Common myeloid progenitor, CD34-positive (primary cell): ENCODE measurements at regions not wholly inside any gene's neighbourhood (a gene's known extent, or its start where the extent isn't known, plus 50 kb on each side); places are given as distances from the start of the nearest gene placed in this dataset.
"Not testable (repeated sequence)": the region's sequence is repeated elsewhere in the genome, so short reads cannot be mapped to it uniquely, and the experiment has no call there.

Source experiments
- CTCF ChIA-PET: fragments of 350-600 bp; sonication (Branson Sonifier 250); formaldehyde crosslinking; loops from one replicate; lab custom pipeline; 2021; ENCODE audit warnings: antibody characterized with exemption; lab: Charles Lee
- POLR2A ChIA-PET: fragments of 350-600 bp; sonication (Branson Sonifier 250); formaldehyde crosslinking; loops from one replicate; lab custom pipeline; 2021; ENCODE audit warnings: antibody characterized with exemption; lab: Charles Lee
- DNase-seq, 3 donors: peaks; one replicate each; pipeline versions ENCODE4 v3.0.0 to v3.0.0-alpha.2; 2013
- H3K27ac ChIP-seq, 2 experiments: 1 replicate in 1 of 2; 2 replicates in 1 of 2; pipeline ENCODE4 v1.7.0; 2013; ENCODE audit warnings: inconsistent platforms in 2 of 2, low read length in 2 of 2, mild to moderate bottlenecking in 2 of 2, low read depth in 1 of 2, moderate library complexity in 1 of 2; ENCODE audit not compliant: severe bottlenecking in 2 of 2, insufficient read depth in 1 of 2, poor library complexity in 1 of 2
- H3K27me3 ChIP-seq, 5 experiments: replicated peaks in 2 of 5; 1 replicate in 3 of 5; 2 replicates in 2 of 5; pipeline versions ENCODE4 v1.6.1 to v1.7.0; 2013; ENCODE audit warnings: low read length in 4 of 5, mild to moderate bottlenecking in 2 of 5, moderate library complexity in 2 of 5, inconsistent platforms in 1 of 5; ENCODE audit not compliant: insufficient read depth in 5 of 5, control insufficient read depth in 4 of 5
- H3K36me3 ChIP-seq, 4 experiments: 1 replicate in 2 of 4; 2 replicates in 2 of 4; pipeline versions ENCODE4 v1.6.1 to v1.7.0; 2013; ENCODE audit warnings: low read length in 3 of 4, control low read depth in 1 of 4, mild to moderate bottlenecking in 1 of 4; ENCODE audit not compliant: control insufficient read depth in 4 of 4, insufficient read depth in 4 of 4
- H3K4me1 ChIP-seq, 4 experiments: 1 replicate in 3 of 4; 2 replicates in 1 of 4; pipeline versions ENCODE4 v1.6.1 to v1.7.1; 2013; ENCODE audit warnings: low read length in 3 of 4, mild to moderate bottlenecking in 3 of 4, control low read depth in 1 of 4, inconsistent platforms in 1 of 4, moderate library complexity in 1 of 4; ENCODE audit not compliant: control insufficient read depth in 4 of 4, insufficient read depth in 4 of 4; ENCODE audit errors: control extremely low read depth in 1 of 4
- H3K4me3 ChIP-seq, 7 experiments: 1 replicate in 4 of 7; 2 replicates in 3 of 7; pipeline versions ENCODE4 v1.5.1 to v1.7.0; 2013; ENCODE audit warnings: mild to moderate bottlenecking in 7 of 7, low read length in 6 of 7, moderate library complexity in 6 of 7, inconsistent platforms in 2 of 7, low read depth in 2 of 7, control low read depth in 1 of 7; ENCODE audit not compliant: insufficient read depth in 4 of 7, control insufficient read depth in 1 of 7; ENCODE audit errors: extremely low read depth in 1 of 7
- H3K9me3 ChIP-seq, 5 experiments: 1 replicate in 4 of 5; 2 replicates in 1 of 5; pipeline versions ENCODE4 v1.6.1 to v1.7.1; 2013; ENCODE audit warnings: low read length in 4 of 5, mild to moderate bottlenecking in 2 of 5, inconsistent platforms in 1 of 5, low read depth in 1 of 5, moderate library complexity in 1 of 5; ENCODE audit not compliant: control insufficient read depth in 4 of 5, insufficient read depth in 2 of 5; ENCODE audit errors: control extremely low read depth in 1 of 5
- WGBS: methylation state at CpG from one replicate; pipeline ENCODE4 v1.1.5; 2013; ENCODE audit not compliant: insufficient coverage; 5-methylcytosine and 5-hydroxymethylcytosine counted together

DNA sequence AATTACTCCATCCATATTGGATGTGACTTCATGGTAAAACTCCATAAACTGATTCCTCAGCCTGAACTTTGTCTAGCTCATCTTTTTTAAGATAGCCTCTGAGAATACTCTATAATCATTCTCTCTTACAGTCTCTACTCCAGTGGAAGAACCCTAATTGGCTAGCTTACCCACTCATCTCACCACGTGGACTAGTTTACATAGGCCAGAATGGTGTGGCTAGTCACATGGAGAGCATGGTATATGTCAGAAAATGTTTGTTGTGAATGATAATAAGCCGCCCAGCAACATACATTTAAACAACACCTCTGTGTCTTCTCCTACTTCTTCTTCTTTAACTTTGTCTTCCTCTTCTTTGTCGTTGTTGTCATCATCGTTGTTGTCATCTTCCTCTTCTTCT is 389.2 kb upstream of the LRRC3B start:
- H3K27ac ChIP-seq: no peak overlapping the region
- DNase-seq: no peak
- H3K4me1 ChIP-seq: peaks cover 0 to 4% (median 0%) of the 10 kb centered on the region in 4 experiments
- no peak overlapping the region for H3K4me3 ChIP-seq
- no peaks in the 10 kb centered on the region for H3K36me3 ChIP-seq
- H3K9me3 ChIP-seq: no peaks in the 10 kb centered on the region
- no peaks in the 10 kb centered on the region for H3K27me3 ChIP-seq
- WGBS: 100% methylated on average over 1 of the region's 4 CpGs
- ChIA-PET POLR2A (no interaction called here), CTCF (no interaction called here)

GRCh38 chr3:26236531-26236930 is 386.0 kb upstream of the LRRC3B start:
- DNase-seq: no peak
- Histone ChIP-seq H3K4me1 (peaks cover 0 to 4% (median 0%) of the 10 kb centered on the region in 4 experiments), H3K27ac (no peak overlapping the region), H3K9me3 (no peaks in the 10 kb centered on the region), H3K4me3 (no peak overlapping the region), H3K27me3 (no peaks in the 10 kb centered on the region), H3K36me3 (no peaks in the 10 kb centered on the region)
- WGBS: 0% methylated on average over 2 of the region's 2 CpGs
- ChIA-PET CTCF (no interaction called here), POLR2A (no interaction called here)

DNA sequence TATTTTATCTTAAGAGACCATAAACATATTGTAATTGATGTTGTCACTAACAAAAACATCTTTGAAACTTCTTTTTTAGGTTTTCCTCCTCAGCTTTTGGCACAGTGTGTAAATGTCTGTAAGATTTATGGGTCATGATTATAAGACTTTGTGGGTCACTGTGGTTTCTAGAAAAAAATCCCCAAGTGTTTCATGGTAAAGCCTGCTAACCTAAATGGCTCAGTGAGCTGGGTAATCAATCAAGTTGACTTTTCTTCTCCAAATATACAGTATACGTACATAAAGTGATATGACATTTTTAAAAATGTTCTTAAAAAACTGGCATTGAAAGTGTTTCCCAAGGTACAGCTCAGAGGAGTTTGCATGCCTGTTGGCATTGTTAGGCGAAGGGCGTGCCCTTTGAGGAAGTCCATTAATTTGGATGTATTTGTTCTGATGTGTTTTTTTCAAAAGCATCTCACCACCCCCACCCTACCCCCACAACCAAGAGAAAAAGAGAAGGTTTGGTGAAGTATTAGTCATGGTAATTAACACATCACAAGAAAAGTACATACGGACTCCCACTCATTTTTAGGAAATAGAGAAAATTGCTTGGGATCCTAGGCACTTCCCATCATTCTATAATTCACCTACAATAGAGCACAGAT is 385.4 kb upstream of the LRRC3B start:
- Histone ChIP-seq H3K27me3 (no peaks in the 10 kb centered on the region), H3K4me1 (peaks cover 0 to 4% (median 0%) of the 10 kb centered on the region in 4 experiments), H3K9me3 (no peaks in the 10 kb centered on the region), H3K27ac (no peak overlapping the region), H3K4me3 (no peak overlapping the region), H3K36me3 (no peaks in the 10 kb centered on the region)
- DNase-seq: peak in 2 of 3 donors; percentile 4 to 45
- ChIA-PET POLR2A (no interaction called here), CTCF (no interaction called here)
- no CpG with 5 or more reads among the region's 4 CpGs for WGBS

DNA sequence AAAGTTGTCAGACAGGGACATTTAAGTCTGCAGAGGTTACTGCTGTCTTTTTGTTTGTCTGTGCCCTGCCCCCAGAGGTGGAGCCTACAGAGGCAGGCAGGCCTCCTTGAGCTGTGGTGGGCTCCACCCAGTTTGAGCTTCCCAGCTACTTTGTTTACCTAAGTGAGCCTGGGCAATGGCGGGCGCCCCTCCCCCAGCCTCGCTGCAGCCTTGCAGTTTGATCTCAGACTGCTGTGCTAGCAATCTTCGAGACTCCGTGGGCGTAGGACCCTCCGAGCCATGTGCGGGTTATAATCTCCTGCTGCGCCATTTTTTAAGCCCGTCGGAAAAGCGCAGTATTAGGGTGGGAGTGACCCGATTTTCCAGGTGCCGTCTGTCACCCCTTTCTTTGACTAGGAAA is 378.0 kb upstream of the LRRC3B start:
- H3K4me3 ChIP-seq, H3K36me3 ChIP-seq, H3K27ac ChIP-seq, H3K4me1 ChIP-seq, DNase-seq, POLR2A ChIA-PET, H3K27me3 ChIP-seq, CTCF ChIA-PET, H3K9me3 ChIP-seq: not testable (repeated sequence)
- 95% methylated on average over 3 of the region's 14 CpGs for WGBS

DNA sequence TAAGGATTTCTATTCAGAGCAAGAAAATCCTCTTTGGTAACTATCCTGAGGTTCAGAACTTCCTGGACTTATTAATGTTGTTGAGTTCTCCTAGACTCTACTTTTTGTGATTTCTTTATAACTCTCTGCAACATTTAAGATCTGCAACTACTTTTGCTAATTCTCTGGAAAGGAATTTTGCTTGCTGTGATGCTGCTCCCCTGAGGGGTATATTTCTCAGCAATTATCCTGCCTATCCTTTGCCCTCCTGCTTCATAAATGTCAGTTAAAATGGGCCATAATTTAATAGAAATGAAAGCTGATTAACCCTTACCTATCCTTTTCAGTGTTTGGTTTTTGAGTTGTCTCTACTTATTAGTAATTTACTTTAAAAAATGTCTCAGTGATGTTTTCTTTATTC is 377.3 kb upstream of the LRRC3B start:
- DNase-seq: no peak
- no peaks in the 10 kb centered on the region for H3K36me3 ChIP-seq
- H3K27ac ChIP-seq: no peak overlapping the region
- no peaks in the 10 kb centered on the region for H3K9me3 ChIP-seq
- ChIA-PET POLR2A (no interaction called here), CTCF (no interaction called here)
- no peak overlapping the region for H3K4me3 ChIP-seq
- H3K4me1 ChIP-seq: no peaks in the 10 kb centered on the region
- H3K27me3 ChIP-seq: no peaks in the 10 kb centered on the region

- no peaks in the 10 kb centered on the region for H3K4me1 ChIP-seq
- no peaks in the 10 kb centered on the region for H3K36me3 ChIP-seq
- no peak overlapping the region for H3K4me3 ChIP-seq
- H3K27ac ChIP-seq: no peak overlapping the region
- no peaks in the 10 kb centered on the region for H3K27me3 ChIP-seq
- WGBS: 100% methylated on average over 1 of the region's 2 CpGs
- POLR2A ChIA-PET: no interaction called here
- CTCF ChIA-PET: no interaction called here
- no peaks in the 10 kb centered on the region for H3K9me3 ChIP-seq
- DNase-seq: no peak
Measured at GRCh38 chr3:26246901-26247300, 375.7 kb upstream of the LRRC3B start.

DNA sequence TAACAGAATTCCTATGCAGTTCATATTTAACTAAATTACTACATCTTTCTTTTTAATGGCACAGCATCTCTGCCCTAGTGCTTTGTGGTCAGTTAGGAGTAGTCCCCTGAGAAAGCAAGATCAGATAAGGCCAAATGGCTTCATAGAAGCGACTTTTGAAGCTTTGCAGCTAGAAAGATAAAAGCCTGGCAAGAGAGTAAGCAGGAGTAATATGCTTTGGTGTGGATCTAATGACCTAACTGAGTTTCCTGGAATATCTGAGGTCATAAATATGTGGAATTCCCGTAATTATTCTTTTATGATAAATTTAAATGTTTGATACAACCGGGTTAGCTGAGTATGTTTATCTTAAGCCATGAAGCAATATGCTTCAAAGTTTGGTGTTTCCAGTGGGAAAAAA is 374.9 kb upstream of the LRRC3B start:
- CTCF ChIA-PET: no interaction called here
- Histone ChIP-seq H3K4me3 (no peak overlapping the region), H3K27ac (no peak overlapping the region), H3K27me3 (no peaks in the 10 kb centered on the region), H3K9me3 (no peaks in the 10 kb centered on the region), H3K36me3 (no peaks in the 10 kb centered on the region), H3K4me1 (no peaks in the 10 kb centered on the region)
- DNase-seq: no peak
- POLR2A ChIA-PET: no interaction called here
- 83% methylated on average over 3 of the region's 3 CpGs for WGBS
